ENCODE measurements at regions not wholly inside any gene's neighbourhood (a gene's known extent, or its start where the extent isn't known, plus 50 kb on each side); places are given as distances from the start of the nearest gene placed in this dataset.
"Not testable (repeated sequence)": the region's sequence is repeated elsewhere in the genome, so short reads cannot be mapped to it uniquely, and the experiment has no call there.

DNA sequence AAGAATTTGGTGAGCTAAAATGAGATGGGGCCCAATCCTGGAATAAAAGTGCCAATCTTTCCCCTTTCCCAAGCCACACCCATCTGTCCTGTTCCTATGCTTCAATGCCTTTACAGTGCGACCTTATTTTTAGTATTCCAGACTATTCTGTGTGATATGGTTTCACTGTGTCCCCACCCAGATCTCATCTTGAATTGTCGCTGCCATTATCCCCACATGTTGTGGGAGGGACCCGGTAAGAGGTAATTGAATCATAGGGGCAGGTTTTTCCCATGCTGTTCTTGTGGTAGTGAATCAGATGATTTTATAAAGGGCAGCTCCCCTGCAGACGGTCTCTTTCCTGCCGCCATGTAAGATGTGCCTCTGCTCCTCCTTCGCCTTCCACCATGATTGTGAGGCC lies 129.3 kb upstream of the KIF26B start:
- DNase-seq (ENCODE audit: low spot score): no peak

DNA sequence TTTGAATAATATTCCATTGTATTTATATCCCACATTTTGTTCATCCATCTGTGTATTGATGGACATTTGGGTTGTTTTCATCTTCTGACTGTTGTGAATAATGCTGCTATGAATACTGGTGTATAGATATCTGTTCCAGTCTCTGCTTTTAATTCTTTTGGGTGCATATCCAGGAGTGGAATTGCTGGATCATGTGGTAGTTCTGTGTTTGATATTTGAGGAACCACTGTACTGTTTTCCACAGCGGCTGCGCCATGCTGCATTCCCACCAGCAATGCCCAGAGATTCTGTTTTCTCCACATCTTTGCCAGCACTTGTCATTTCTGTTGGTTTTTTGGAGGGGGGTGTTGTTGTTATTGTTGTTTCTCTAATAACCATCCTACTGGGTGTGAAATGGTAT lies 131.6 kb upstream of the KIF26B start:
- DNase-seq (ENCODE audit: low spot score): no peak

DNA sequence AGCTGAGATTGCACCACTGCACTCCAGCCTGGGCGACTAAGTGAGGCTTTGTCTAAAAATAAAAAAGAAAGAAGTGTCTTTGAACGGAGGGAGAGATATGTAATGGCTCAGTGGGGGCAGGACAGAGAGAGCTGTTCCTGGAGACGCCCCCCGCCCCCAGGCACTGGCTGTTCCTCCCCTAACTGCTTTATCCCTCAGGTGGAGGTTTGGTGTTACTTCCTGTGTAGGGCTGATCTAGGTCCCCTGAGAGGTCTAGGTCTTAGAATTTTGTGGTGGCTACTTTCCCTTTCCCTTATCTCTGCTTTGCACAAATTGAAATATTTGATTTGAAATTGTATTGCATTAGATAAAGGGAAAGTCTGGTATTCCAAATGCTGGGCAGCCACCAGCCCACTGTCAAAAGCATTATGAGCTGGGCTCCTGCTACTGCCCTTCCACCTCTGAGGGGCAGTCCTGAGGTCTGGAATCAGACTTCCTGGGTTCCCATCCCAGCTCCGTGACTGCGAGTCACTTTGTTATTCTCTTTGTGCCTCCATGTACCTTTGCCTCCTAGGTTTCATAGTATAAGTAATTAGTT lies 134.8 kb upstream of the KIF26B start:
- no peak for DNase-seq (ENCODE audit: low spot score)

DNA sequence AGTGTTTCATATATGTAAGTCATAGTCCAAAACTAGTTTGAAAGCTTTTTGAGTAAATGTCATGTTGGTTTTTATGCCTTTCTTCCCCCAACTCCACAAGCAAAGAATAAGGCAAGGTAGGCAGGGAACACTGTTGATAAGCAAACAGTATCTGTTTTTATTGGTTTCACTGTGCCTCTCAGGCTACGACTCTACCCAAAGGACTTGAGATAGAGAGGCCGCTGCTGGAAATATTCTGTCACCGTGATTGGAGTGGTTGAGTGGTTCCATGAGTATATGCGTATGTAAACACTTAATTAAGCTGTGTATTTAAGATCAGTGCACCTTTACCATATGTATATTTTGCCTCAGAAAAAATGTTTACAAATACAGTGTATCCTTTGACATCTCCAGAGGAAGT lies 138.1 kb upstream of the KIF26B start:
- DNase-seq (ENCODE audit: low spot score): no peak

DNA sequence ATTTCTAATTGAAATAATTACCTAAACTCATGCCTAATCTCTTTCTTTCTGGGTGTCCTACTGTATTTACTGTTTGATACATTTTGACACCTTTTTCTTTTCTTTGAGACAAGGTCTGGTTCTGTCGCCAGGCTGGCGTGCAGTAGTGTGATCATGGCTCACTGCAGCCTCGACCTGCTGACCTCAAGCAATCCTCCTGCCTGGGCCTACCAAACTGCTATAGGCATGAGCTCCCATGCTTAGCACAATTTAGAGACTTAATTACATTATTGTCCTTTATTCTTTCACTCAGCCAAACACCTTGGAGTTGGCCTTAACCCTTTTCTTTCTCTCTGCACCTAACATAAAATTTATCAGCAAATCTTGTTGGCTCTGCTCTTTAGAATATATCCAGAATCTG lies 139.8 kb upstream of the KIF26B start:
- DNase-seq (ENCODE audit: low spot score): no peak

GRCh38 chr1:245014247-245015029 lies 140.3 kb upstream of the KIF26B start:
- no peak for DNase-seq (ENCODE audit: low spot score)

DNA sequence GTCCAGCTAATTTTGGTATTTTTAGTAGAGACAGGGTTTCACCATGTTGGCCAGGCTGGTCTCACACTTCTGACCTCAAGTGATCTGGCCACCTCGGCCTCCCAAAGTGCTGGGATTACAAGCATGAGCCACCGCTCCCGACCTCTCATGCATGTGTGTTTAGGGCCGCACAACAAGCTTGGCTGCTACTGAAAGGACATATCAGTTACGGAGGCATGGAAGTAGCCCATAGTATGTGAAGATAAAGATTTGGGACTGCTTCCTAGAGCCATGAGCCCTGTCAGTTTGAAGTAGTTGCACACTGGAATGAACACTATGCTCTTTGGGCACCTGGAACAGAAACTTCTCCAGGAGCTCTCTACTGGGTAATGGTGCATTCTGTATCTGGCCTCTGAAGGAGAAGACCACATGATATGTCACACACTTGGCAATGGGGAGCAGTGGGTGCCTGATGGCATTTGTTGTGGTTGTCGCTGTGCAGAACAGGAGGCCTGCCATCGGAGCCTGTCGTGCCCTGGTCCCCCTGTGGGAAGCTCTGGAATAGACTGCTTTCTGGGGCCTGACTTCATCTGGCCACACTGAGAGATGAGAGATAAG lies 144.7 kb upstream of the KIF26B start:
- no peak for DNase-seq (ENCODE audit: low spot score)

- no peak for DNase-seq (ENCODE audit: low spot score)
Measured at GRCh38 chr1:245008761-245009160, 144.4 kb upstream of the HNRNPU start.

- DNase-seq (ENCODE audit: low spot score): no peak
Measured at GRCh38 chr1:245007852-245008251, 143.5 kb upstream of the HNRNPU start.

DNA sequence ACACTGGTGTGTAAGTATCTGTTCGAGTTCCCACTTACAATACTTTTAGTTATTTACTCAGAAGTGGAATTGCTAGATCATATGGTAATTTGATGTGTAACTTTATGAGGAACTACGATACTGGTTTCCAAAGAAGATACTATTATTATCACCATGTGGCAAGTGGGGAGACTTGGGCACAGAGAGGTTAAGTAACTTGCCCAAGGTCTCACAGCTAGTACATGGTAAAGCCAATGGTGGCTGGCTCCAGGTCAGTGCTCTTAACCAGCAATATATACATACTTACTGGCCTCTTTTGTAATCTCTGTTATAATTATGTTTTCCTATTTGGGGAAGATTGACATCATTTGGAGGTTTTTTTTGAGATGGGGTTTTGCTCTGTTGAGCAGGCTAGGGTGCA lies 138.9 kb upstream of the HNRNPU start:
- no peak for DNase-seq (ENCODE audit: low spot score)

DNA sequence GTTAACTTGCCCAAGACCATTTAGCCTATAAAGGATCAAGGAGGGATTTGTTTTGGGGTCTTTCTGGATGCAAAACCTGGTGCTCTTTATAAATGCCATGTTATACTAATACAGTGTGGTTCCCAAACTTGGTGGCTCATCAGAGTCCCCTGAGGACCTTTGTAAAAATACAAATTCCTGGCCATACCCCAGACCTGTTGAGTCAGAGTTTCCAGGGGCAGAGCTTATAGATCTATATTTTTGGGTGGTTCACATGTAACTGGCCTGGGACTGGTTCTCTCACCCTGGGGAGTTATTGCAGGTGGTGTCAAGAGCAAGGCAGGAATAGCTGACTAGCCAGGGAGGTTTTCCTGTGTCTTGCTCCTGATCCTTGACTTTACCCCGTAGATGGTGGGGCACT lies 136.9 kb upstream of the HNRNPU start:
- DNase-seq (ENCODE audit: low spot score): no peak

DNA sequence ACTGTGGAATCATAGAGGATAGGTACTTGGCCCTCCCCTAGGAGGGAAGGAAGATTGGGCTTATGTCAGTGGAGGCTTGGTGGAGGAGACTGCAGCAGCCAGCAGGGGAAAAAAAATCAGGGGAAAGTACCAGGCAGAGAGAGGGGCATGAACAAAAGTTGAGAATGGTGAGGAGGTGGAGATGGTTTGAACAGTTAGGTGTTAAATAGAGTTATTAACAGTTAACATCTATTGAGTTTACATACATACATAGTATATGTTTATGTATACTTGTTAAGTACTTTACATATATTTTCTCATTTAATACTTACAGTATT lies 136.5 kb upstream of the HNRNPU start:
- DNase-seq (ENCODE audit: low spot score): no peak

DNA sequence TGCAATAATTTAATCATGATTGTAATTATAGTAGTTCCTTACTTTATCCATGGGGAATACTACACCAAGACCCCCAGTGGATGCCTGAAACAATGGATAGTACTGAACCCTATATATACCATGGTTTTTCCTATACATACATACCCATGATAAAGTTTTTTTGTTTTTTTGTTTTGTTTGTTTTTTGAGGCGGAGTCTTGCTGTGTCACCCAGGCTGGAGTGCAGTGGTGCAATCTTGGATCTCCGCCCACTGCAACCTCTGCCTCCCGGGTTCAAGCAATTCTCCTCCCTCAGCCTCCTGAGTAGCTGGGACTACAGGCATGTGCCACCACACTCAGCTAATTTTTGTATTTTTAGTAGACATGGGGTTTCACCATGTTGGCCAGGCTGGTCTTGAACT lies 135.3 kb upstream of the HNRNPU start:
- DNase-seq (ENCODE audit: low spot score): not testable (repeated sequence)

DNA sequence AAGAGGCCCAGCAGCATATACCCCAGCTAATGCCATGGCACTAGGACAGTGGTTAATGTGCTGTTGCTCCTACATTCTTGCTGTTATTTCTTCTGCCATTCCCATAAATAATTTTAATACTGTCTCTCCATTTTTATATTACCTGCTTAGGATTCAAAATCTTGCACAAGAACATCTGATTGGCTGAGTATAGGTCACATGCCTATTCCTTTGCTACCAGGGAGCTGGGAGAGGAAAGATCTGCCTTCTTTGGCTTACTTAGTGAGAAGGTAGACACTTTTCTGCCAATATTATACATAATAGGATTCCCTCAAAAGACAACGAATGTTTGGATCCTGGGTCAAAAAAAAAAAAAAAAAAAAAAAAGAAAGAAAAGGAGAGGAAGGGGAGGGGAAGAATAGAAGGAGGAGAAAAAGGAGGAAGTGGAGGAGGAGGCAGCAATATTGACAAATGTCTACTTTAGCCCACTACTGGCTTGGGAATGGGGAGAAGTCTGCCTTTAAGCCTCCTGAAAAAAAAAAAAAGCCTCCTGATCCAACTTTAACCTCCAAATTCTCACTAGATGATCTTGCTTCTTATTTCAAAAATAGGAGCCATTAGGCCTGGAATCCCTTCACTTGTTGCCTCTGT lies 134.5 kb upstream of the HNRNPU start:
- no peak for DNase-seq (ENCODE audit: low spot score)

- no peak for DNase-seq (ENCODE audit: low spot score)
Measured at GRCh38 chr1:244995602-244996400, 131.5 kb upstream of the HNRNPU start.

GRCh38 chr1:244992833-244993232 lies 128.5 kb upstream of the HNRNPU start:
- DNase-seq (ENCODE audit: low spot score): no peak

DNA sequence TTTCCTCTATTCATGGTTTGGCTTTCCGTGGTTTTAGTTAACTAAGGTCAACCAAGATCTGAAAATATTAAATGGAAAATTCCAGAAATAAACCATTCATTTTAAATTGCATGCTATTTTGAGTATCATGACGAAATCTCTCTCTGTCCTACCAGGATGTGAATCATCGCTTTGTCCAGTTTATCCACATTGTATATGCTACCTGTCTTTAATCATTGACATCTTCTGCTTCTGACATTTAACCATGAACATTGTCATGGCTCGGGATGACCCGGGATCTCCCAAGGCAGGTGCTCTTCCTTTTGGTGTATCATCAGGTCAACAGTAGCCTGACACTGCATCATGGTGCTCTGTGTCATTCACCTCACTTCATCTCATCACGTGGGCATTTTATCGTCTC lies 125.5 kb upstream of the HNRNPU start:
- no peak for DNase-seq (ENCODE audit: low spot score)

GRCh38 chr1:244988521-244988920 lies 124.2 kb upstream of the HNRNPU start:
- no peak for DNase-seq (ENCODE audit: low spot score)

DNA sequence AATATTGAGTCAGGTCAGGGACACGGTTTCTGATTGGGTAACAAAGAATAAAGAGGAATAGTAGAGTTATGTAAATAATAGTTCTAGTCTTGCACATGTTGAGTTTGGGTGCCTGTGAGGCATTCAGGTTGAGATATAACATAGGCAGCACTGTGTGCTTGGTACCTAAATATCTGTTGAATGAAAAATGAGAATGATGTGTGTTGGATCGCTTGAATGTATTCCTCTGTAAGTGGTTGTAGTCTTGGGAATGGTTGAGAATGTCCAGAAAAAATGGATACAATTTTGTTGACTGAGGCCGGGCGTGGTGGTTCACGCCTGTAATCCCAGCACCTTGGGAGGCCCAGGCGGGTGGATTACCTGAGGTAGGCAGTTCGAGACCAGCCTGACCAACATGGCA lies 116.3 kb upstream of the HNRNPU start:
- no peak for DNase-seq (ENCODE audit: low spot score)

GRCh38 chr1:244974550-244974949 lies 110.2 kb upstream of the HNRNPU start:
- no peak for DNase-seq (ENCODE audit: low spot score)

GRCh38 chr1:244974106-244974505 lies 109.8 kb upstream of the HNRNPU start:
- DNase-seq (ENCODE audit: low spot score): no peak

- DNase-seq (ENCODE audit: low spot score): no peak
Measured at GRCh38 chr1:244971552-244972216, 107.3 kb upstream of the HNRNPU start.
